Stromal cell of bone marrow (primary cell): ENCODE measurements at regions not wholly inside any gene's neighbourhood (a gene's known extent, or its start where the extent isn't known, plus 50 kb on each side); places are given as distances from the start of the nearest gene placed in this dataset.

Experiments used
- DNase-seq: peaks from one replicate; pipeline ENCODE4 v3.0.0-alpha.2; 2012; ENCODE audit warnings: low read depth

DNA sequence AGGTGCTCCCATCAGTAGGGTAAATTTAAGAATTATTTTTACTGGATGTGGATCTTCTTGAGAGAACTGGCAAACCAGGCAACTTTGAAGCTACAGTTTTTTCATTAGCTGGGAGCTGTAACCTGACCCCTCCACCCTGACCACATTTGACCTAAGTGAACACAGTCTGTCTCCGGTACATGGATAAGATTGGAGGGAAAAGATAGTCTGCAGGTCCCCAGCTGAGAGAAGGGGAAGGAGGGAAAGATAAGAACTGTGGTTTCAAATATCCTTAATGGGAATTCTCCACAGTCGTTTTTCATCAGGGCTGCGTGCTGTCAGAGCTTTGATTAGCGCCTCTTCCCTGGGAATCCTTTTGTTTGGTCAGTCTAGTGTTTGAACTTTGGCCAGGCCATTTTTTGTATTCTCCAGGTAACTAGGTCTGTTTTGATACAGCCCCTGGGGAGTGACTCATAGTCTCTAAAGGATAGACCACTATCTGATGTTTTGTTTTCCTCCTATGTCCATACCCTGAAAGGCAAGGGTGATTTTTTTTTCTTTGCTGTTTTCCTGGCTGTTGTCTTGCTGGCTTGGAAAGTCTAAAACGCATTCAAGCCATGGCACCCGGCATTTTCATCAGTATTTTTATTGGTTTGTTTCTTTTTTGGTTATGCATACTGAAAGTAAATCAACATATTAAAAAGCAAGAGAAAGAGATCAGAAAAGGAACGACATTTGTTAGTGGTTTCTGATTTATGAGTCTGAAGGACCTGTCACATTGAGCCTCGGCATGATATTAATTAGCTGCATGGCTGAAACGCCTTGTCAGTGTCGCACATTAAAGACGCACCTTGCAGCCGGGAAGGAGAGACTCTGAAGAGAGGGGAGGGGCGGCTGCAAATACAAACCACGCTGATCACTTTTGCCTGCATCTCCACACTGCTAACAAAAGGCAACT, 183.4 kb upstream of the FN1 start:
- DNase-seq, result no peak

DNA sequence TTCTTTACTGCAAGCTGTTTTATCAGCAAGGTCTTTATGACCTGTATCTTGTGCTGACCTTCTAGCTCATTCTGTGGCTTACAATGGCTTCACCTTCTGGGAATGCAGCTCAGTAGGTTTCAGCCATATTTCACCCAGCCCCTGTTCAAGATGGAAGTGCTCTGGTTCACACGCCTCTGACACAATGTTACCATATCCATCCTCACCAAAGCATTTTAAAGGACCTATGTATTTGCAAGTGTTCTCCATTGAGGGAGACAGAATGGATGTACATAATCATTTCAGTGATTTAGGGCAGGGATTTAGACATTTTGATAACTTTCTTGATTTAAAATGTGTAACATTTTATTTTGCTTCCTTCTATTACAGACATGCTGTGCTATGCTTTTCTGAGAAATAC, 182.3 kb upstream of the FN1 start:
- DNase-seq, result no peak

DNA sequence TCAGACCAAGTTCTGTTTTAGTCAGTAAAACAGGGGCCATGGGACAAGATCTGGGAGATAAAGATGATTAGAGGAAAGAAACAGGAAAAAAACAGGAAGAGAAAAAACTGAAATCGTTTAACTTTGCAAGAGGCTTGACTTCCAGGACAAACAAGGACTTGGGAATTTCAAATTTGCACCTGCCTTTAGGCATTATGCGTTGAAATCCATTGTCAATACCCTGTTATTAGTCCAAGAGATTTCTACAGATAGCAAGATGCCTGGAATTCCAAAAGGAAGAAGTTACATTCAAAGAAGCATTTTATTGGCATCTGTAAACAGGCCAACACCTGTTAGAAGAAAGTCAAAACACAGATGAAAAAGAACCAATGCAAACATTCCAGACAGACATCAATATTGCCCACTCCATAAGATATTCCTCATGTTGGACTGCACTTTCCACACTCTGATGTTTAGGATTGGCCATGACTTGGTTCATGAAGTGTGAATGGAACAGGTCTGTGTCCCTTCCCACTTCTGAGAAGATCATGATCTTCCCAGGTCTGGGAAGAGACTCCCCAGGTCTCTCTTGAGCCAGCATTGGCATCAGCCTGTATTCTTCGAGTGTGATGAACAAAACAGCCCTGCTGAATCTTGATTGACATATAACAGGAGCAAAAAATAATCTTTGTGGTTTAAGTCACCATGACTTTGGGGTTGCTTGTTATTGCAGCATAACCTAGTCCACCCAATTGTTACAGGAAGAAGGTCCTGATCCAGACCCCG, 181.4 kb upstream of the FN1 start:
- DNase-seq, result no peak

DNA sequence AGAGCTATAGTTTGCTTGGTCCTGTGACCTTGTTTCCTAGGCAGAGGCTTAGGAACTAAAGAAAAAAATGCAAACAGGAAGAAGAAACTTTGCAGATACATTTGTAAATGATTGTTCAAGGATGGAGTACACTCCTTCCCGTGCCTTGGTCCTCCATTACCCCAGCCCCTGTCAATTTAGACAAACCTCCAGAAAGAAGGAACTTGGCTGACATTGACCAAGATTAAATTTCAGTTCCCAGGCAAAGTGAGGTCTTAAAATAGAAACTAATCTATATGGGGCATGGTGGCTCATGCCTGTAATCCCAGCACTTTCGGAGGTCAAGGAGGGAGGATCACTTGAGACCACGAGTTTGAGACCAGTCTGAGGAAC, 179.9 kb upstream of the FN1 start:
- DNase-seq, result no peak

DNA sequence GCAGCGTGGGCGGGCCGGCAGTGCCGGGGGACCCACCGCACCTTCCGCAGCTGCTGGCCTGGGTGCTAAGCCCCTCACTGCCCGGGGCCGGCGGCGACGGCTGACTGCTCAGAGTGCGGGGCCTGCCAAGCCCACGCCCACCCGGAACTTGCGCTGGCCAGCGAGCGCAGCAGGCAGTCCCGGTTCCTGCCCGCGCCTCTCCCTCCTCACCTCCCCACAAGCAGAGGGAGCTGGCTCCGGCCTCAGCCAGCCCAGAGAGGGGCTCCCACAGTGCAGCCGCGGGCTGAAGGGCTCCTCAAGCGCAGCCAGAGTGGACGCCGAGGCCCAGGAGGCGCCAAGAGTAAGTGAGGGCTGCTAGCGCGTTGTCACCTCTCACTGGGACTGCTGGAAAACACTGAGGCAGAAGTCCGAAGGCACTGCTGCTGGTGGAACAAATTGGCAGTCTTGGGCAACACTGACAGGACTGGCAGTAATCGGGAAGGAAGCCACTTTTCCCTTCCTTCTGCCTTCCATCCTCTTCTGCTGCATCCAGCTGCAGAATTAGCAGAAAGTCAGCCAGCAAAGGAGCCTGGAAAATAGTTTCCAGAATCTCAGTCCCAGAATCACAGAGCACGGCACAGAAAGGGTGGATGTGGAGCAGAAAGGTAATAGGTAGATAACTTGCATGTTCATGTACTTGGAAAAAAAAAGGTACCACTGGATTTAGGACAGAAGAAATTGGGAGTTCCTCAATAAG, 179.4 kb upstream of the FN1 start:
- DNase-seq, result no peak

DNA sequence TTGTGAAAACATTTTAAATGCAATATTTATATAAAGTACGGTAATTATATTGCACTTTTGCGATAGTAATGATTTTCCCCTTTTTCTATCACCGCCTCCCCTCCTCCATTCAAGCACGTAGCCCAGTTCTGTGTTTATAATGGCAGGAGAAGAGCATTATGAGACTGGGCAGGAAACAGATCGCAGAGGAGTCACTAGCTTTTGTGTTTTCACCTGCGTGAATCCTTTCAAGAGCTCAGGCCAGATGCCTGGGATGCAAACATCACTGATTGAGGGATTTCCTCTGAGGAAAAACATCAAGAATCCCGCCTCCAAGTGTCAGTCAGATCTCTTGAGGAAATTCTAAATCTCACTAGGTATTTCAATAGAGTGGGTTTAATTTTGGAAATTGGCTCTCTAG, 178.4 kb upstream of the FN1 start:
- DNase-seq, result no peak

DNA sequence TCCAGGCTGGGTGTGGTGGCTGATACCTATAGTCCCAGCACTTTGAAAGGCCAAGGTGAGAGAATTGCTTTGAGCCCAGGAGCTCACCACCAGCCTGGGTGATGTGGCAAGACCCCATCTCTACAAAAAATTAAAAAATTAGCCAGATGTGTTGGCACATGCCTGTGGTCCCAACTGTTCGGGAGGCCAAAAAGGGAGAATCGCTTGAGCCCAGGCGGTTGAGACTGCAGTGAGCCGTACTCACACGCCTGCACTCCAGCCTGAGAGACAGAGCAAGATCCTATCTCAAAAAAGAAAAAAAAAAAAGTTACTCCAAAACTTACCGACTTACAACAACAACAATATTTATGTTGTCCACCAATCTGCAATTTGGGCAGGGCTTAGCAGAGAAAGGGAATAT, 178.0 kb upstream of the FN1 start:
- no peak for DNase-seq

DNA sequence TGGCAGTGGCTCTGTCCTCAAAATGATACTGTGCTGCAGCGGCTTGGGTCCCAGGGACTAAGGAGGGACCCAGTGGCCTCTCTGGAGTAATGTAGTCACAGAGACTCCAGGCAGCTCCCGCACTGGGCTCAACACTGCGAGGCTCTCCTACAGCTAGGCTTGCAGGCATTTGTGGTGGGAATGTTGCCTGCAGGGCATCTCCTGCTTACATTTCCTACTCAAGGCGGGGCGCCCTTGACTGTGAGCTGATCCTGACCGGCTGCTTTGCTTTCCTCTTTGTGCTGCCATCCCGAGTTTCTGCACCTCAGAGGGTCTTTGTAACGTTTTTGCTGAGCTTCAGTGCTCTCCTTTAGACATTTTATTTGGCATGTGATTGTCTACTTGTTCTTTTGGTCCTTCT, 177.4 kb upstream of the FN1 start:
- no peak for DNase-seq

DNA sequence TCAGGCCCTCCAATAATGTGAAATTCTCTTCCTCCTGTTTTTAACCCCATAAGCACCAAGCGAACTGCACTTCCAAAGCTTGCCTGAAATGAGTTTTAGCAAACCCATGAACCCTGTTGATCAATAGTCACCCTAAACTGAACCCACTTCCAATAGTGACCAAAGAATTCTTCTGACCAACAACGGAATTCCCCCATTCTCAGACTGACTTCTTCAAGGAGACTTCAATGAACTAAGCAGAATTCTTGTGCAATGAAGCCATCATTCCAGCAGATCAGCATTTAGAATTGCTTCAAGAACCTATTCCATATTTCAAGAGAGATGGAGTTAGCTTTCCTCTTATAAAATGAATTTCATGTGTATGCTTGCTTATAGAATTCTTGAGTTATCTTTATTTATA, 176.9 kb upstream of the FN1 start:
- no peak for DNase-seq

DNA sequence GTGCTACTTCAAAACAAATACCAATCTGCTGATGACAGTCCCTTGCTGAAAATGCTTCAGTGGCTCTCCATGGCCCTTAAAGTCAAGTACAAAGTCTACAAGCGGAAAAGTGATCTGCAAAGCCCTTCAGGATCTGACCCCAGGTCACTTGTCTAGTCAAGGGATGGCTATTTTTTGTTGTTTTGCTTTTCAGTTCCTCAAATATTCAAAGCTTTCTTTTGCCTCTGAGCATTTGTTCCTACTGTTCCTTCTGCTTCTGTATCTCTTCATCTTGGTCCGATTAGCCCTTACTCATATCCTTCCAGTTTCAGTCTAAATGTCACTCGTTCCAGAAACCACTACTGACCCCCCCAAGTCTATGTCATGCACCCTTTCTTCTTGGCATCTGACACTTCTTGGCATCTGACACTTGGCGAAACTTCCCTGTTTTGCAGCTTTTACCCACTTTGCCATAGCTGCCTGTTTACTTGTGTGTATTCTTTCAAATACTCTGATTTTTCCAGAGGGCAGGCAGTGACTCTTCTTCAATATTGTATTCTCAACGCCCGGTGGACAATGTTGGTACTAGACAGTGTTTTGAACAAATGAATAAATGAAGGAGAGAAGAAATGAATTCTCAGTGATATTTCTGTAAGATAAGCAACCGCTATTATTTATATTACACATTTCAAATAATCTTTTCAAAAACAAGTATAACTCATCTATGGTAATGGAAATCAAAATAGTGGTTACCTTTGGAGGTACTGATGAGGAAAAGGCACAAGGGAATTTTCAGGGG, 175.9 kb upstream of the FN1 start:
- DNase-seq, result no peak

DNA sequence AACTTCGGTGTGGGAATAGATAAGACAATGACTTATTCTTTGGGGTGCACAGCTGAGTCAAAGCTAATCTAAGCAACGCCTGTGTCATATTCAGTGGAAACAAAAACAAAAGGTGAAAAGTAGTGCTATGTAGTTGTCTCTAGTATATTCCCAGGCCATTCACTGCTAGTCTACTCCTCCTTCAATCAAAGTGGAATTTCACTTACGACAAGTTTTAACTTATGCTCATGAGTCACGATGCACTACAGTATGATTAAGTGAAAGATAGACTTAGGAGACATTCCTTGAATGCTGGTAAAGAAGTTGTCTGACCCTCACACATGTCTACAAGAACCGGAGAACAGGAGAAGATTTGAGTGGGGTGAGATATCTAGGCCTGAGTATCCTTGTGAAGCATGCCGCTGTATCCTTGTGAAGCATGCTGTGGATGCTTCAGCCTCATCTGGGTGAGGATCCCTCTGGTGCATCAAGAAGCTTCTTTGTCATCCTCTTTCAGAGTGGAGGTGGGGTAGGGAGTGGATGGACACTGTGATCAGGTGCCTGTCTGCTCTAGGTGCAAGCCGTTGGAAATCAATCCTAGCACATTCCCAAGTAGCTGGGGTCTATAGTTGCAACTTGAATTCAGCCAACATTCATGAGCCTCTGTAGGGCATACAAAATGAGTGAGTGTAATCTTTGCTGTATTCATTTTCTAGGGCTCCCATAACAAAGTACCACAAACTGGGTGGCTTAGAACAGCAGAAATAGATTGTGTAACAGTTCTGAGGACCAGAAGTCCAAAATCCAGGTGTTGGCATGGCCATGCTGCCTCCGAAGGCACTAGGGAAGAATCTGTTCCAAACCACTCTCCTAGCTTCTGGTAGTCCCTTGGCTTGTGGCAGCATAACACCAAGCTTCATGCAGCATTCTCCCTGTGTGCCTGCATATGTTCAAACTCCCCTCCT, 173.5 kb upstream of the FN1 start:
- DNase-seq, result no peak

DNA sequence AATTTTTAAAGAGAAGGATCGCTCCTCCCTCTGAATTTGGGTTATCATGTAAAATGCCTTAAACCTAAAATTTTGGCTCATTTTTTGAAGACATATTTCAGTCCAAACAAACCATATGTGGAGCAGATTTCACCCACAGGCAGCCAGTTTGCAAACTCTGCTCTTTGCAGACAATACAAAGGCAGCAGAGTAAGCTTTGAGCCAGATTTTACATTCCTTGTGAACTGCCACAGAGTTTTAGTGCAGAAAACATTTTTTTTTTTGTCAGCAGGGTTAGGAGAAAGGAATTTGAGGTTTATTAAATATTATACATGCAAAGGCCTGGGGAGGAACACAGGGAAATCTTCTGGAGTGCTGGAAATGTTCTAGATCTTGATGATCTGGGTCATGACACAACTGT, 171.9 kb upstream of the FN1 start:
- DNase-seq, result no peak

DNA sequence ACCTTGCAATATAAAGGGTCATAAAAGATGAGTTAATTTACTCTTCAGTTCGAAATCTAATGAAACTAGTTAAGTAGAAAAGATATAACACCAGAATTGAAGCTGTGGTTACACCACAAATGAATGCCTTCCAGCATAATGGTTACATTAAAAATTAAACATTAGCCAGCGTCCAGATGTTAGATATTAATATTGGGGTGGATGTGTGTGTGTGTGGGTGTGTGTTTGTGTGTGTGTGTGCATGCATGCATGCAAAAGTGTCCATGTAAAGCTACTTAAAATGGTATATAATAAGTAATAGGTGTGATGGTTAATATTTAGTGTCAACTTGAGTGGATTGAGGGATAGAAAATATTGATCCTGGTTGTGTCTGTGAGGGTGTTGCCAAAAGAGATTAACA, 170.4 kb upstream of the FN1 start:
- no peak for DNase-seq

DNA sequence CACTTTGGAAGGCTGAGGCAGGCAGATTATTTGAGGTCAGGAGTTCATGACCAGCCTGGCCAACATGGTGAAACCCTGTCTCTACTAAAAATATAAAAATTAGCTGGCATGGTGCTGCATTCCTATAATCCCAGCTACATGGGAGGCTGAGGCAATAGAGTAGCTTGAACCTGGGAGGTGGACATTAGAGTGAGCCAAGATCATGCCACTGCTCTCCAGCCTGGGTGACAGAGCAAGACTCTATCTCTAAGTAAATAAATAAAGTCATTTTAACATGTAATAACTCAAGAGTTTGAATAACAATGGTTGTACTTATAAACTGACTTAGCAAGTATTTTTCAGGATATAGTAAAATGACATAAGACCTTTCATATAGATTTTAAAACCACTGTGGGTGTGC, 169.3 kb upstream of the FN1 start:
- no peak for DNase-seq

DNA sequence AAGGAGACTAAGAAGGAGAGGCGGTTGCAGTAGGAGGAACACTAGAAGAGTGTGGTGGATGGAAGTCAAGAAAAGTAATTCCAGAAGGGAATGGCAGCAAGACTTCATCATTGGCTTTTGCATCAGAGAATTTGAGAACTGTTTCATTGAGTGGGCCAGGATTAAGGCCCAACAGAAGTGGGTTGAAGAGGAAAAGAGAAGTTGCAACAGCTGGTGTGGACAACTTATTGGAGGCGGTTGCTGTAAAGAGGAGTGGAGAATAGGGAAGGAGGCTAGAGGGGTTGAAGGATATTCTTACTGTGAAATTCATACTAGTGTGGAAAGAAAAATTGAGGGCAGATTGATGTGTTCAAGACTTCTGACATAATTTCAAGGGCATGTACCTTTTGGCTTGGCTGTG, 168.7 kb upstream of the FN1 start:
- DNase-seq, result no peak

DNA sequence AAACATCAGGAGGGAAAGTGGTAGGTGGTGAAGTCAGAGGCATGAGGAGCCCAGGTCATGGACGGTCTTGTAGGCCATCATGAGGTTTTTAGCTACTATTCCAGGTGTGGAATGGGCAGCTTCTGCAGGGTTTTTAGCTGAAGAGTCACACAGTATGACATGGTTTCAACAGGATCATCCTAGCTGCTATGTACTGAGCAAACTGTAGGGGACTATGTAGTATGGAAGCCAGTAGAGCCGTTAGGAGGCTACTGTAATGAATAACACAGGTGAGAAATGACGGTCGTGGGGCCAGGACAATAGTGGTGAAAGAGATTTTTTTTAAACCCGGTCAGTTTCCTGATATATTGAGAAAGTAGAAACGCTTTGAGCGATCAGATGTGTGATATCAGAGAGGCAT, 167.6 kb upstream of the FN1 start:
- DNase-seq, result no peak

DNA sequence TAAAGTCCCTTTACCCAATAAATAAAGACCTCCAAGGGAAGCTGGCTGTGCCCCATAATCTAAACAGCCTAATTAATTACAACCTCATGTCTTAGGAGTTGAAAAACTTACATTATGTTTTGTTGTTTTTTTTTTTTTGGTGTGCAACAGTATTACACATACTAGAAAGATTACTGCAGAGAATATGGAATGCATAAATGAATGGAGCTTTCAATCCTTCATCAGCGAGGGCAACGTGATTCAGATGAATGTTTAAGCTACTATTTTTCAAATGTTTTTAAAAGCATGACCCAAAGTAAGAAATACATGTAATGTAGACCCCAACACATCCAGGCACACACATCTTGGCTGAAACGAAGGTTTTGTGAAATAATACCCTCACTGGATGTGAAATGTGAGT, 167.1 kb upstream of the FN1 start:
- no peak for DNase-seq

DNA sequence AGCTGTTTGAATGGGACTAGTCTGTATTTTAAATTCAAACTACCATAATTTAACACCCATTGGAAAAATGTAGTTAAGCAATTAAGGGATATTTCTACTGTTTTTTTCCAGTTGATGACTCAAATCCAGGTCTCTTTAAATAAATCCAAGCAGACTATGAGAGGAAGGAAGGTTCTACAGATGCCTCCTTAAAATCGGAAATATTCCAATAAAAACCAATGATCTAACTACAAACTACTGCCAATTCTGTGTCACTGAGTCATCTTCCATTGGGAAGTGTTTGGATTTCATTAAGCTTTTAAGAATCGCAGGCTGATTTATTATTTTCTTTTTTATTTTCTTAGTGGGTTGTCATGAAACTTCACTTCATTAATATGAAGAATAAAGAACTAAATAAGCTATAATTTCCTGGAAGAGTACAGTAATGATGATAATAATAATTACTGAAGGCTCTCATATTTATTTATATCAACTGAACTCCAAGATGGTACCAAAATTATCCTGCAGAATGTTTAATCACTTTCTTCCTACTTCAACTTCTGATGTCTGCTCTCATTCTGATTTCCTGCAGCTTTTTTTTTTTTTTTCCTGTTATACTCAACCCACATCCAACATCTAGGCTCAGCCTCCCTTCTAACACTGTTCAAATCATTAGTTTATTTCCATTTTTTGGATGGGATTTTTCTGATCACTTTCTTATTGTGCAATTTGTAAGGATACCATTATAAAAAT, 166.3 kb upstream of the FN1 start:
- DNase-seq, result peak; percentile 84

DNA sequence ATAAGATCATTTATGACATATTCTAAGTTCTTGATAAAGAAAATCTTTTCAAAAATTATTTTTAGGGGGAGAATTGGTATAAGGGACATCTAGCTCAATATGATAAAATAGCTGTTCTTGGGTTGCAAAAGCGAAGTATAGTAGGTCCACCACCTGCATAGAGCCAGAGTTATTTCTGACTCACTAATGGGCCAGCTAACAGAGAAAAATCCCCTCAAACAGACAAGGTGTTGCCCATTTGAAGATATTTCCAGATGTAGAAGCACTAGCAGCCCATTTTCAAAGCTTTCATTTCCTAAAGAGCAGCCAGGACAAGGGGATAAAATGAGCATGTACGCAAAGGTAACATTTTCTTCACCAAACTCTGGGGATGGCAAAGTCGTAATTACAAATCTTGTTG, 165.7 kb upstream of the FN1 start:
- DNase-seq, result no peak

DNA sequence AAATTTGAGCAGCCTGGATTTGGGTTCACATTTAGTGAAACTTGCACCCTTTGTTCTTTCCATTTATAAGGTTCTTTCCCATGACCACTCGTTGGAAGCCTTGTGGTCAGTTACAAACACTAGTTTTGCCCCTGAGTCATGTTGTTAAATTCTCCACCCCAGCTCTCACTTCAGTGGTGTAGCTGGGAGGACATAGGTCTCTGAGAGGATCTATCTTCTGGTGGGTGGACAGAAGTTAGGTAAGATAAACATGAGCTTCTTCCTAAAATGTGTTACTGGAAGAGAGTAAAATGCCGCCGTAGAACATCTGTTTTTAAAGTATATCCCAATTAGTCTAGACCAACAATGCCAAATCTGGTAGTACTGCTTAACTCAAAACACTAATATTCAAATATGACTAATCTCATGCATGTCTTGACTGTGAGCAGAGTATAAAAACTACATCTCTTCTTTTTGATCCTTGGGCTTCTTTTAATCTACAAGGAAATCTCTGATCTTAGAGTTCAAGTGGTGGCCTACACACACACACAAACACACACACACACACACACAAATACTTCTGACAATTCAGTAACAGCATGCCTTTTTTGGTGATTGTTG, 162.6 kb upstream of the FN1 start:
- peak; percentile 84 for DNase-seq
